Neural cell (in vitro differentiated cells): ENCODE measurements at regions not wholly inside any gene's neighbourhood (a gene's known extent, or its start where the extent isn't known, plus 50 kb on each side); places are given as distances from the start of the nearest gene placed in this dataset.

ENCODE experiments used
- CTCF ChIP-seq: fragments of 450-650 bp; IDR thresholded peaks from 2 replicates; pipeline ENCODE4 v1.5.1; 2014; ENCODE audit warnings: antibody characterized with exemption, mild to moderate bottlenecking, moderate library complexity; ENCODE audit not compliant: poor library complexity, severe bottlenecking
- EP300 ChIP-seq: fragments of 450-650 bp; conservative IDR thresholded peaks from 2 replicates; pipeline ENCODE4 v1.6.1; 2014; ENCODE audit warnings: antibody characterized with exemption, mild to moderate bottlenecking, moderate library complexity; ENCODE audit not compliant: poor library complexity, severe bottlenecking
- EZH2 ChIP-seq: fragments of 200-600, 300-800 bp; shearing (Covaris generic), sonication (generic); IDR thresholded peaks from 2 replicates; pipeline ENCODE4 v1.6.1; 2014; ENCODE audit warnings: antibody characterized with exemption, low read length, borderline replicate concordance, mild to moderate bottlenecking; ENCODE audit not compliant: insufficient read depth, poor library complexity, severe bottlenecking
- POLR2AphosphoS5 ChIP-seq: IDR thresholded peaks from 2 replicates; pipeline ENCODE4 v1.6.1; 2012
- RAD21 ChIP-seq: fragments of 450-650 bp; conservative IDR thresholded peaks from 2 replicates; pipeline ENCODE4 v1.6.1; 2014; ENCODE audit warnings: antibody characterized with exemption, mild to moderate bottlenecking, moderate library complexity

- TF ChIP-seq POLR2AphosphoS5 (no peak), CTCF (no peak), RAD21 (no peak), EP300 (no peak), EZH2 (no peak)
These were observed 118.5 kb upstream of the CDH4 start for GRCh38 chr20:61133611-61134010.
